H1 (cell line): ENCODE measurements at regions not wholly inside any gene's neighbourhood (a gene's known extent, or its start where the extent isn't known, plus 50 kb on each side); places are given as distances from the start of the nearest gene placed in this dataset.

Experiments used
- CTCF ChIA-PET: fragments of 300-600 bp; sonication (Branson Sonifier 250); formaldehyde crosslinking; loops from one replicate; lab custom pipeline; 2021; ENCODE audit not compliant: partially characterized antibody; lab: Charles Lee
- POLR2A ChIA-PET: fragments of 300-600 bp; sonication (Branson Sonifier 250); formaldehyde crosslinking; loops from one replicate; lab custom pipeline; 2021; ENCODE audit warnings: inconsistent platforms; ENCODE audit not compliant: partially characterized antibody; lab: Charles Lee
- DNase-seq, 2 experiments: peaks; one replicate each; pipeline versions ENCODE4 v3.0.0 to v3.0.0-alpha.2; 2010 to 2022; ENCODE audit warnings: low spot score in 2 of 2, low read depth in 1 of 2, mixed read lengths in 1 of 2
- FAIRE-seq: peaks from 2 replicates; lab custom pipeline; 2011; peaks lifted over from hg19 to GRCh38; lab: Jason Lieb, UNC
- H2AFZ ChIP-seq: 2 replicates; pipeline ENCODE4 v1.8.1; 2012; ENCODE audit warnings: low read length, inconsistent platforms
- H2AK5ac ChIP-seq: 2 replicates; pipeline ENCODE4 v1.6.1; 2013; ENCODE audit warnings: low read depth, low read length
- H2BK120ac ChIP-seq: replicated peaks from 2 replicates; pipeline ENCODE3; 2013; ENCODE audit warnings: low read depth, low read length, inconsistent platforms
- H2BK12ac ChIP-seq: 2 replicates; pipeline ENCODE4 v1.6.1; 2013; ENCODE audit warnings: low read depth, low read length
- H2BK15ac ChIP-seq: 2 replicates; pipeline ENCODE4 v1.6.1; 2013; ENCODE audit warnings: low read length
- H2BK20ac ChIP-seq: 2 replicates; pipeline ENCODE4 v1.6.1; 2013; ENCODE audit warnings: low read length
- H2BK5ac ChIP-seq: 2 replicates; pipeline ENCODE4 v1.6.1; 2013; ENCODE audit warnings: low read depth, low read length
- H3K14ac ChIP-seq: 2 replicates; pipeline ENCODE4 v1.6.1; 2013; ENCODE audit warnings: inconsistent platforms; ENCODE audit not compliant: insufficient read length
- H3K18ac ChIP-seq: 2 replicates; pipeline ENCODE4 v1.6.1; 2013; ENCODE audit warnings: low read length; ENCODE audit errors: extremely low read depth
- H3K23ac ChIP-seq: 2 replicates; pipeline ENCODE4 v1.6.1; 2013; ENCODE audit warnings: inconsistent platforms; ENCODE audit not compliant: insufficient read length
- H3K23me2 ChIP-seq: 2 replicates; pipeline ENCODE4 v1.6.1; 2013; ENCODE audit warnings: low read depth, low read length
- H3K27ac ChIP-seq: 2 replicates; pipeline ENCODE4 v1.6.1; 2011; ENCODE audit warnings: low read depth, low read length, inconsistent platforms
- H3K27me3 ChIP-seq, 4 experiments: replicated peaks in 1 of 4; 1 replicate in 1 of 4; 2 replicates in 3 of 4; pipeline versions ENCODE4 v1.6.1 to v1.8.1; 2011 to 2013; ENCODE audit warnings: low read length in 3 of 4, mild to moderate bottlenecking in 3 of 4, inconsistent platforms in 2 of 4, mixed read lengths in 2 of 4, moderate library complexity in 1 of 4; ENCODE audit not compliant: control insufficient read depth in 3 of 4, insufficient read depth in 3 of 4; ENCODE audit errors: extremely low read depth in 1 of 4
- H3K36me3 ChIP-seq, 4 experiments: 2 replicates each; pipeline versions ENCODE4 v1.6.1 to v1.8.1; 2011 to 2013; ENCODE audit warnings: mild to moderate bottlenecking in 4 of 4, low read length in 3 of 4, moderate library complexity in 2 of 4, control low read depth in 1 of 4, inconsistent platforms in 1 of 4; ENCODE audit not compliant: insufficient read depth in 4 of 4, control insufficient read depth in 2 of 4
- H3K4ac ChIP-seq: replicated peaks from 2 replicates; pipeline ENCODE3; 2013; ENCODE audit warnings: low read length, low read depth, mixed read lengths, inconsistent platforms; ENCODE audit not compliant: insufficient read length
- H3K4me1 ChIP-seq, 4 experiments: replicated peaks in 1 of 4; 1 replicate in 1 of 4; 2 replicates in 3 of 4; pipeline versions ENCODE4 v1.6.1 to v1.8.1; 2011 to 2013; ENCODE audit warnings: low read length in 3 of 4, inconsistent platforms in 2 of 4, mixed read lengths in 1 of 4; ENCODE audit not compliant: insufficient read depth in 4 of 4, control insufficient read depth in 3 of 4
- H3K4me2 ChIP-seq, 2 experiments: 2 replicates each; pipeline versions ENCODE4 v1.6.1 to v1.8.1; 2011 to 2013; ENCODE audit warnings: low read depth in 2 of 2, low read length in 2 of 2, control low read depth in 1 of 2, inconsistent platforms in 1 of 2, mild to moderate bottlenecking in 1 of 2; ENCODE audit not compliant: insufficient read depth in 1 of 2
- H3K4me3 ChIP-seq, 4 experiments: fragments of 200-600, 300-600 bp in 1 of 4; sonication (generic), shearing (Covaris generic), sonication (Bioruptor Twin) in 1 of 4; 2 replicates each; pipeline versions ENCODE4 v1.5.1 to v1.8.1; 2011 to 2016; ENCODE audit warnings: low read length in 4 of 4, low read depth in 3 of 4, control low read depth in 2 of 4, inconsistent platforms in 2 of 4, mild to moderate bottlenecking in 2 of 4, mixed read lengths in 1 of 4, moderate library complexity in 1 of 4; ENCODE audit not compliant: insufficient read depth in 2 of 4; ENCODE audit errors: extremely low read depth in 1 of 4
- H3K56ac ChIP-seq: replicated peaks from 2 replicates; pipeline ENCODE3; 2013; ENCODE audit warnings: low read depth, mild to moderate bottlenecking, mixed read lengths, low read length, inconsistent platforms; ENCODE audit not compliant: insufficient read length
- H3K79me1 ChIP-seq: 2 replicates; pipeline ENCODE4 v1.6.1; 2013; ENCODE audit warnings: low read depth, low read length, control low read depth
- H3K79me2 ChIP-seq, 2 experiments: 2 replicates each; pipeline versions ENCODE4 v1.6.1 to v1.8.1; 2012 to 2013; ENCODE audit warnings: low read length in 2 of 2, mild to moderate bottlenecking in 2 of 2, inconsistent platforms in 1 of 2; ENCODE audit not compliant: insufficient read depth in 2 of 2, control insufficient read depth in 1 of 2
- H3K9ac ChIP-seq, 4 experiments: replicated peaks in 1 of 4; 1 replicate in 1 of 4; 2 replicates in 3 of 4; pipeline versions ENCODE4 v1.6.1 to v1.8.1; 2011 to 2013; ENCODE audit warnings: low read depth in 3 of 4, low read length in 3 of 4, control low read depth in 2 of 4, mild to moderate bottlenecking in 2 of 4, moderate library complexity in 2 of 4, inconsistent platforms in 1 of 4; ENCODE audit errors: extremely low read depth in 1 of 4
- H3K9me3 ChIP-seq, 2 experiments: 2 replicates each; pipeline versions ENCODE4 v1.6.1 to v1.8.1; 2012 to 2013; ENCODE audit warnings: mild to moderate bottlenecking in 2 of 2, moderate library complexity in 2 of 2, control low read depth in 1 of 2, inconsistent platforms in 1 of 2, low read depth in 1 of 2, low read length in 1 of 2, mixed read lengths in 1 of 2; ENCODE audit not compliant: insufficient read depth in 2 of 2
- H4K20me1 ChIP-seq, 2 experiments: replicated peaks in 1 of 2; 2 replicates each; pipeline versions ENCODE3 to v1.8.1; 2011 to 2013; ENCODE audit warnings: inconsistent platforms in 2 of 2, low read length in 2 of 2, mild to moderate bottlenecking in 1 of 2; ENCODE audit not compliant: insufficient read depth in 2 of 2, control insufficient read depth in 1 of 2
- H4K5ac ChIP-seq: 2 replicates; pipeline ENCODE4 v1.6.1; 2013; ENCODE audit warnings: low read length, low read depth, mixed read lengths, inconsistent platforms; ENCODE audit not compliant: insufficient read length
- H4K8ac ChIP-seq: 2 replicates; pipeline ENCODE4 v1.8.0; 2013; ENCODE audit warnings: mild to moderate bottlenecking, moderate library complexity, low read length, inconsistent platforms; ENCODE audit not compliant: insufficient read depth; ENCODE audit errors: extremely low read depth
- H4K91ac ChIP-seq: replicated peaks from 2 replicates; pipeline ENCODE3; 2013; ENCODE audit warnings: low read length, mixed read lengths, inconsistent platforms; ENCODE audit not compliant: insufficient read length
- CBX5 ChIP-seq: fragments of 300-800, 300-1000 bp; sonication (generic); IDR thresholded peaks from 2 replicates; pipeline ENCODE4 v1.7.1; 2016; ENCODE audit warnings: antibody characterized with exemption, low read length, low read depth
- RBBP5 ChIP-seq: IDR thresholded peaks from 2 replicates; pipeline ENCODE4 v1.7.1; 2012; ENCODE audit warnings: low read depth, mild to moderate bottlenecking, inconsistent platforms, low read length, moderate library complexity, borderline replicate concordance
- RXRA ChIP-seq: IDR thresholded peaks from 2 replicates; pipeline ENCODE4 v1.6.1; 2011; ENCODE audit warnings: low read depth, mild to moderate bottlenecking, low read length, moderate library complexity; ENCODE audit not compliant: insufficient read depth
- SP1 ChIP-seq: IDR thresholded peaks from 2 replicates; pipeline ENCODE4 v1.6.1; 2011; ENCODE audit warnings: low read depth, low read length
- WGBS, 2 experiments: shearing (Covaris generic) in 1 of 2; methylation state at CpG; one replicate each; pipeline versions ENCODE4 v1.1.6 to v1.1.7; 2013 to 2015; ENCODE audit warnings: low lambda C conversion rate in 2 of 2, mixed read lengths in 2 of 2, inconsistent platforms in 1 of 2, low coverage in 1 of 2, missing lambda C conversion rate in 1 of 2; ENCODE audit not compliant: insufficient replicate concordance in 2 of 2, insufficient coverage in 1 of 2, insufficient read length in 1 of 2; ENCODE audit errors: extremely low coverage in 1 of 2, missing lambda C conversion rate in 1 of 2; 5-methylcytosine and 5-hydroxymethylcytosine counted together

DNA sequence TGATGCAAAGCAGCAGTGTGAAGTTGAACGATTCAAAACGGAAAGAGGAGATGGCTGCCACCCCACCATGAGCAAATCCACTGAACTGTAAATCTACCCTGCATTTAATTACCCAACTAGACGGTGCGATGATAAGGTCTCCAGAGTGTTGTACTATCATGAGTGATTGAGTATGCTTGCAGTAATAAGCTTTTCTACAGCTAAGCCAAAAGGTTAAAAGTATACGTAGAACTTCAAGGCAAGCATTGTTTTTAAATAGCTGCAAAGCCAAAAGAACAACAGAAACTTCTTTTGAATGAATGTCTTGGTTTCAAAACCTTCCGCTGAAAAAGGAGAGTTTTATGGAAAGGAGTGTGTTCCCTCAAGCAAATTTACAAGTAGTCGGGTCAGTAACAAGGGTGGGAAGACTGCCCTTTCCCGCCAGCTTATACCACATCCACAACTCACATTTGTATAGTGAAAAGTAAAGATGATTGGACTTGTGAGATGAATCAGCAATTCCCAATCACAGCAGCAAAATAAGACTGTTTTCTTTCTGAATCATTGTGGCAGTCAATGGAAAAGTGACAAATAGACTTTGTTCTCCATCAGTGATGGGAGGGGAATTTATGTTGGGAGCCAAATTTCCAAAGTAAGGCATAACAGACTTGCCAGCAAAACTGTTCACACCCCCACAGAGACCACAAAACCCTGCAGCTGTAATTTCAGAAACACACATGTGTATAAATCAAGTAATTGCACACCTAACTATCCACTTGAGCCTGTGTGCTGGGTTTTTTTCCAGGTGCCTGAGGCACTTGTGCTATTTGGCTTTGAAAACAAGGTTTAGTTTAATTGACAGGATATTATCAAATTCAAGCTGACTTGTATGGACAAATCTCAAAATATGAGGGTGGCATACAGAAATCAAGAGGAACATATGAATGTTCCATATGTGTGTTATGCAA lies 407.7 kb upstream of the GRAMD2B start:
- H3K4me1 ChIP-seq = peaks cover 0 to 12% (median 2%) of the 10 kb centered on the region in 4 experiments; a peak in 2 of 7 replicates
- no peak overlapping the region for H4K8ac ChIP-seq
- H2AFZ ChIP-seq = peak overlapping the region; percentile 80; the same call in 1 of the 2 replicates
- H3K79me1 ChIP-seq = no peaks in the 10 kb centered on the region
- no peak overlapping the region for H2BK15ac ChIP-seq
- H2BK120ac ChIP-seq = no peak overlapping the region
- H3K4me3 ChIP-seq = no peak overlapping the region
- H3K4me2 ChIP-seq = no peak overlapping the region
- no peak overlapping the region for H3K14ac ChIP-seq
- DNase-seq = no peak
- H3K27ac ChIP-seq = no peak overlapping the region
- TF ChIP-seq RBBP5 (no peak), SP1 (no peak), RXRA (no peak), CBX5 (no peak)
- CTCF ChIA-PET = interaction anchor here (0.7 to 0.9 kb wide), 2 partner anchors 85 to 1026 kb away, joined by 3 read pairs; no protein-coding TSS in a partner anchor
- H2BK5ac ChIP-seq = no peak overlapping the region; the same call in 1 of the 2 replicates
- no peak overlapping the region; the same call in 1 of the 2 replicates for H3K18ac ChIP-seq
- H3K27me3 ChIP-seq = no peaks in the 10 kb centered on the region
- no peaks in the 10 kb centered on the region for H3K36me3 ChIP-seq
- no peaks in the 10 kb centered on the region for H3K9me3 ChIP-seq
- no peak overlapping the region for H2AK5ac ChIP-seq
- no peaks in the 10 kb centered on the region for H4K20me1 ChIP-seq
- no peaks in the 10 kb centered on the region for H3K79me2 ChIP-seq
- no peak overlapping the region for H4K91ac ChIP-seq
- H3K56ac ChIP-seq = no peak overlapping the region
- H3K23me2 ChIP-seq = no peaks in the 10 kb centered on the region; the same call in 1 of the 2 replicates
- H3K9ac ChIP-seq = no peak overlapping the region
- no peak overlapping the region; the same call in 1 of the 2 replicates for H2BK12ac ChIP-seq
- POLR2A ChIA-PET = no interaction called here
- no peak for FAIRE-seq
- no peak overlapping the region for H3K23ac ChIP-seq
- no peak overlapping the region for H3K4ac ChIP-seq
- peak overlapping the region; percentile 62; the same call in 1 of the 2 replicates for H2BK20ac ChIP-seq
- H4K5ac ChIP-seq = peak overlapping the region; percentile 16
- WGBS, 2 experiments = 73% methylated on average over 8 of the region's 8 CpGs; no CpG with 5 or more reads in 1 of the 2 experiments
